GM19023 (cell line): ENCODE measurements at regions not wholly inside any gene's neighbourhood (a gene's known extent, or its start where the extent isn't known, plus 50 kb on each side); places are given as distances from the start of the nearest gene placed in this dataset.
"Not testable (repeated sequence)": the region's sequence is repeated elsewhere in the genome, so short reads cannot be mapped to it uniquely, and the experiment has no call there.

Experiments used
- ATAC-seq: cut with Tn5 transposase; IDR thresholded peaks from one replicate; pipeline ENCODE4 v1.9.1; 2021; ENCODE audit warnings: mild to moderate bottlenecking, moderate library complexity; ENCODE audit not compliant: unreplicated experiment

- no peak for ATAC-seq
Measured at GRCh38 chr6:15166121-15166520, 79.7 kb upstream of the JARID2 start.

- no peak for ATAC-seq
Measured at GRCh38 chr6:15170126-15170525, 75.7 kb upstream of the JARID2 start.

- ATAC-seq, result no peak
Measured at GRCh38 chr6:15171026-15171425, 74.8 kb upstream of the JARID2 start.

- ATAC-seq, result no peak
Measured at GRCh38 chr6:15176816-15177370, 69.0 kb upstream of the JARID2 start.

GRCh38 chr6:15183979-15184378 lies 61.9 kb upstream of the JARID2 start:
- ATAC-seq, result no peak

GRCh38 chr6:15184441-15184861 lies 61.4 kb upstream of the JARID2 start:
- ATAC-seq, result no peak

- not testable (repeated sequence) for ATAC-seq
Measured at GRCh38 chr6:15185111-15185510, 60.8 kb upstream of the JARID2 start.

GRCh38 chr6:15193451-15193850 lies 52.4 kb upstream of the JARID2 start:
- ATAC-seq, result not testable (repeated sequence)

GRCh38 chr6:15194453-15194852 lies 51.4 kb upstream of the JARID2 start:
- ATAC-seq, result no peak
